ENCODE measurements at regions not wholly inside any gene's neighbourhood (a gene's known extent, or its start where the extent isn't known, plus 50 kb on each side); places are given as distances from the start of the nearest gene placed in this dataset.

DNA sequence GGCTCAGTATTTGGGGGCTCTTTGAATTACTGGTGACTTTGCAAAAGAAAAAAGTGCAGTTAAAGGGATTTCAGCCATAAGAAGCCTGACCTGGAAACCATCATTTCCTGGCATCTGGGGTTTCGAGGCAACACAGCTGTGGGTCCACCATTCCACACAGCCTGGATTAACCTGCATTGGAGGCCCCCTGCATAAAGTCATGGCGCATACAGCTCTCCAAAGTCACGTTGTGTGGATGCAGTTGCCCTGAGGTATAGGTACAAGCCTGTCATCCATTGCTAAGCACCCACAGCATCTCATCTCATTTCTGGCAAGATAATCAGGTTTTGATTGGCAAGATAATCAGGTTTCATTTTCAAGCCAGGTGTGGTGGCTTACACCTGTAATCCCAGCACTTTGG, 54.5 kb upstream of the TAGAP start:
- no peak for DNase-seq

DNA sequence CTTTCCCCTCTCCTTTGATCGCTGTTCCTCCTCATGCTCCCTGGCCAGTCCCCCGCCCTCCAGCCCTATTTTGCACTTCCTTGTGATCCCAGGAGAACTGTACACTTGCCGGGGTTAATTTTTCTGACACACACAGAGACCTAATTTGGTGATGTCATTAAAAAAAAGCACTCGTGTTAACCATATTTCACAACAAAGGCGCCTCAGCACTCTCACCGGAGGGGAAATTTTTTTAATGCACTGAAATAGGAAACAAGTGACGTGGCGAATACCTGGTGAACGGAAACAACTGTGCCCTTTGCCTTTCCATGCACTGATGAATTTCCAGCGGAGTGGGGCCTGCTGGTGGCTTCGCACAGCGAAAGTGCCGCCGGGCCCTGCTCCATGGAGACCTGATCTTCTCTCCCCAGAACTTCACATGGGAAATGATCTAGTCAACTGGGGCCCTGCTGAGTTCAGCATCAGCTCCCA, 53.9 kb upstream of the TAGAP start:
- DNase-seq = peak; percentile 77 to 92 (median 88)

DNA sequence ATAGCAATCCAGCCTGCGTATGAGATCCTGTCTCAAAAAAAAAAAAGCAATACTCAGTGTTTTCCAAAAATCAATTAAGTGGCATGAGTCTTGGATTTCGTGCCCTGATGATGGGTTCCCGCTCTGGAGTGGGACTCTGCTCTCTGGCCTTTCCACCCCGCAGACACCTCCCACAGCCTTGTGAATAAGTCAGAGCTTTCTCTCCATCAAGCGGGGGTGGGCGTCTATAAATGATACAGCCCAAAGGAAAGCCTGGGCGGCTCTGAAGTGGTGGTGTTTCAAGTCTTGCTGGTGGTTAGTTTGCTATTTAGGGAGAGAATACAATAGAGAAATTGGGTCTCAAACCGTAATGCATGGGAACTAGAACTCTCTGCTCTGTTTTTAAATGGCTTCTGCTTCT, 52.5 kb upstream of the TAGAP start:
- DNase-seq = no peak

DNA sequence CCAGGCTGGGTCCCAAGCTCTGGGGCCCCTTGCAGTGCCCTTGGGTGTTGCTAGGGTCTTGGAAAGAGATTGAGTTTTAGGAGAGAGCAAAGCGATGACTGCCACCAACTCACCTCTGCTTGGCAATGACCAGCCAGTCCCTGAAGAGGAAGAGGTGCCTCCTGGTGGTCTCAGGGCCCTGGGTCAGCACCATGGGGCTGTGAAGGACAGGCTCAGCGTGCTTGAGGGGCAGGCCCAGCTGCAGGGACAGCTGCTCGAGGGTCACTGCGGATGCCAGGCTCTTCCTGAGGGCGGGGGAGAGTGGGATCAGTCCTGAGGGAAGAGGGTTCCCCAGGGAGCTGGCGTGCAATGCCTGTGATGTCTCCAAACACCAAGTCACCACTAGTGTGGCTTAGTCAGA, 50.8 kb upstream of the TAGAP start:
- no peak for DNase-seq

DNA sequence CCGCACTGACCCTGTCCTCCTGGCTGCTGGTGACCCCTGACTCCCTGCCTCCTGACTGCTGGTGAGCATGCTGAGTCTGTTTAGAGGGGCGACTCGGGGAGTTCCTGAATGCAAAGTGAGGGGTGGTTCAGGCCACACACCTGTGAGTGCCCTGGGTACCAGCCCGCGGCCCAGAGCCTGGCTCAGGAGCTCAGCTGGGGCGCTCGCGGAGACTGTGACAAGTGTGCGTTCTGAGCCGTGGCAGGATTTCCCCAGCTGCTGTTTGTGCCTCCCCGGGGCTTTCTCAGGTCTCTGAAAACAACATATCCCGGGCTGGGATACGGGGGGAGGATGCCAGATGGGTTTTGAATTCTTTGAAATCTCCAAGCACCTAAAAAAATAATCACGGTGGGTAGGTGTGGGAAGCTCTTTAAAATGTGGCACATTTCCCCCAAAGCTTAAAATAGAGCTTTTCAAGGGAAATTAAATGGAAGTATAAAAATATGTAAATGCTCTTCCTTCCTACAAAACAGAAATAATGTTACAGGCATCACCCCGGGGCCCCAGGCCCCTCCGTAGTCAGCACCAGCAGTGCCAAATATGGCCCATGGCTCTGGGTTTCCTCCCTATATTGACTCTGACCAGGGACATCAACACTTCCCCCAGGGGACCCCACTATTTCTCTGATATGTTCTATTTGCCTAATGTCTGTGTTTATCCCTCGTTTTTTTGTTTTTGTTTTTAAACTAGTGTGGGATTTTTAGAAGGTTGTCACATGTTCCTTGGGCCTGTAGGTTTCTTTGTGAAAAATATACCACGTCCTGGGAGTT, 49.9 kb upstream of the TAGAP start:
- no peak for DNase-seq

Data from suppressor macrophage treated with lipopolysaccharide for 1 hour (primary cell).